A673 (cell line): ENCODE measurements at regions not wholly inside any gene's neighbourhood (a gene's known extent, or its start where the extent isn't known, plus 50 kb on each side); places are given as distances from the start of the nearest gene placed in this dataset.

Experiments
- CTCF ChIP-seq: fragments of 300-800, 200-600 bp; sonication (generic); conservative IDR thresholded peaks from 2 replicates; pipeline ENCODE4 v1.5.1; 2017; ENCODE audit warnings: low read depth, mild to moderate bottlenecking, antibody characterized with exemption, low read length, moderate library complexity, mixed read lengths
- EZH2 ChIP-seq: fragments of 200-600 bp; sonication (generic); IDR thresholded peaks from 2 replicates; pipeline ENCODE4 v1.6.1; 2017; ENCODE audit warnings: borderline replicate concordance, low read depth, mild to moderate bottlenecking, mixed read lengths, antibody characterized with exemption, low read length; ENCODE audit not compliant: poor library complexity, severe bottlenecking

DNA sequence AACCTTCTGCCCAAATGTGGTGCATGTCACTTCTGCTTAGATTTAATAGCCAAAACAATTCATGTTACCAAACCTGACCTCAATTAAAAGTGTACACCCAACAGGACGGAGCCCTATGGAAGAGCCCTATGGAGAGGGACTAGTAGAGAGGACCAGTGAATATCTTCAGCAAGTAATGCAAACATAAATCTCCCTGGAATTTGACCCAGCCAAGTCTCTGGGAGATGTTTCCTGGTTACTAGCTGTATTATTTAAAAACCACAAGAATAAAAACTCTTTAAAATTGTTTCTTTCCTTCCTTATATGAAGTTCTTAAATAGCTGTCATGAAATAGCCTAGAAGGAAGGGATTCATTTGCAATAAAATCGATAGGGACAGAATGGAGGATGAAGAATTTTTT, 255.8 kb downstream of the CDH11 start:
- no peak for TF ChIP-seq CTCF
- TF ChIP-seq EZH2 = no peak
